Hepatocyte (in vitro differentiated cells): ENCODE measurements at regions not wholly inside any gene's neighbourhood (a gene's known extent, or its start where the extent isn't known, plus 50 kb on each side); places are given as distances from the start of the nearest gene placed in this dataset.

Source experiments
- EZH2 ChIP-seq: fragments of 200-600 bp; sonication (generic); IDR thresholded peaks from 2 replicates; pipeline ENCODE4 v1.6.1; 2016; ENCODE audit warnings: antibody characterized with exemption, mild to moderate bottlenecking, borderline replicate concordance
- EZH2phosphoT487 ChIP-seq: fragments of 200-600 bp; sonication (generic); IDR thresholded peaks from one replicate; pipeline ENCODE4 v1.6.1; 2018; ENCODE audit warnings: antibody characterized with exemption, mild to moderate bottlenecking, low read depth, moderate library complexity; ENCODE audit not compliant: unreplicated experiment, severe bottlenecking
- TF ChIP-seq, protein P1 (sequence below): fragments of 200-600 bp; sonication (generic); IDR thresholded peaks from 2 replicates; pipeline ENCODE4 v1.5.1; 2016; ENCODE audit warnings: antibody characterized with exemption, mild to moderate bottlenecking; ENCODE audit not compliant: poor library complexity

DNA sequence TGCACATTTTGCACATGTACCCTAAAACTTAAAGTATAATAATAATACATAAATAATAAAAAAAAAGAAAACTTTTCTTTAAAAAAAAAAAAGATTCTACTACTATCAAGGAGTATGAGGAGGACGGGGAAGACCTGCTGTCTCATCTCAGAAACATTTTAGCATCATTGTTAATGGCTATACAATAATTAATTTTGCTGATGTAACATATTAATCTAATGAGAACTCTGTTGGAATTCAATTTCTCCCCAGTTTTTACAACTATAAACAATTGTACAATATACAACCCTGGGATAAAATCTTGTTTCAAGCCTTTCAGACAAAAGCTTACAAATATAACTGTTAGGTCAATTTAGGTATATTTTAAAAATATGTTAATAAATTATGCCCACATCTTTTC, 139.0 kb upstream of the GRIN3A start:
- TF ChIP-seq EZH2phosphoT487 (no peak), EZH2 (no peak)
- TF ChIP-seq, protein P1, sequence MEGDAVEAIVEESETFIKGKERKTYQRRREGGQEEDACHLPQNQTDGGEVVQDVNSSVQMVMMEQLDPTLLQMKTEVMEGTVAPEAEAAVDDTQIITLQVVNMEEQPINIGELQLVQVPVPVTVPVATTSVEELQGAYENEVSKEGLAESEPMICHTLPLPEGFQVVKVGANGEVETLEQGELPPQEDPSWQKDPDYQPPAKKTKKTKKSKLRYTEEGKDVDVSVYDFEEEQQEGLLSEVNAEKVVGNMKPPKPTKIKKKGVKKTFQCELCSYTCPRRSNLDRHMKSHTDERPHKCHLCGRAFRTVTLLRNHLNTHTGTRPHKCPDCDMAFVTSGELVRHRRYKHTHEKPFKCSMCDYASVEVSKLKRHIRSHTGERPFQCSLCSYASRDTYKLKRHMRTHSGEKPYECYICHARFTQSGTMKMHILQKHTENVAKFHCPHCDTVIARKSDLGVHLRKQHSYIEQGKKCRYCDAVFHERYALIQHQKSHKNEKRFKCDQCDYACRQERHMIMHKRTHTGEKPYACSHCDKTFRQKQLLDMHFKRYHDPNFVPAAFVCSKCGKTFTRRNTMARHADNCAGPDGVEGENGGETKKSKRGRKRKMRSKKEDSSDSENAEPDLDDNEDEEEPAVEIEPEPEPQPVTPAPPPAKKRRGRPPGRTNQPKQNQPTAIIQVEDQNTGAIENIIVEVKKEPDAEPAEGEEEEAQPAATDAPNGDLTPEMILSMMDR, result no peak
